HG03196 (cell line): ENCODE measurements at regions not wholly inside any gene's neighbourhood (a gene's known extent, or its start where the extent isn't known, plus 50 kb on each side); places are given as distances from the start of the nearest gene placed in this dataset.

Experiments
- ATAC-seq: cut with Tn5 transposase; IDR thresholded peaks from one replicate; pipeline ENCODE4 v1.9.1; 2021; ENCODE audit not compliant: unreplicated experiment

DNA sequence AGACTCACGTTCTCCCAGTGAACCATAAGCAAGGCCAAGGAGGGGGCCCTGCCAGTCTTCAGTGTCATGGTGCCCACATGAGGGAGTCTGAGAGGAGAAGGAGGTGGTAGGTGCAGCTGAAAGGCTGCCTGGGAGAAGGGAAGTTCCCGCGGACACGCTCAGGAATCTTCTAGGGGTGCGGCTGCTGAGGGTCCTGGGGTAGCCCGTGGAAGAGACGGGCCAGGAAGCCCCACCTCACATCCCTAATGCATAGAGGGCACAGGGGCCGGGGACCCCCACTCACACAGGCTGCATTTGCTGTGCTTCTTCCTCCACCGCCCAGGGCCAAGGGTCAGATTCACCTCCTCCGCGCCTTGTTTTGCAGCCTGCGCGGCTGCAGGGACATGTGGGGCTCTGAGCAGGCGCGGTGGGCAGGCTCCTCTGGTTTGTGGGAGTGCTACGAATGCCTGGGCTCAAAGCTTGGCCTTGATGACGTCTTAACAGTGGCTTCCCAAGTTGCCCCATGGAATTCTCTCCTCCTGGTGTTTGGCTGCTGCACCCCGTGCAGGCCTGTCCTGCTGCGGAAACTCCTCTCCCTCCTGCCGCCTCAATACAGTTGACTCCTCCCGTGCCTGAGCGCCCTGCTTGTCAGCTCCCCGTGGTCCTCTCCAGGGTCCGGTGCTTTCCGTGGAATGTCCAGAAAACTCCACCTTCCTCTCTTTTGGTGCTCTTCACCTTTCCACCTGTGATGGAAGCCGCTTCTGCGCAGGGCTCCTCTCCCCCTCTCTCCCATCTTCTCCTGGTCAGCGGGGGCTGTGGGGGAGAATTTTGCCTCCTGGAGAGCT lies 95.7 kb downstream of the VAPA start:
- no peak for ATAC-seq

DNA sequence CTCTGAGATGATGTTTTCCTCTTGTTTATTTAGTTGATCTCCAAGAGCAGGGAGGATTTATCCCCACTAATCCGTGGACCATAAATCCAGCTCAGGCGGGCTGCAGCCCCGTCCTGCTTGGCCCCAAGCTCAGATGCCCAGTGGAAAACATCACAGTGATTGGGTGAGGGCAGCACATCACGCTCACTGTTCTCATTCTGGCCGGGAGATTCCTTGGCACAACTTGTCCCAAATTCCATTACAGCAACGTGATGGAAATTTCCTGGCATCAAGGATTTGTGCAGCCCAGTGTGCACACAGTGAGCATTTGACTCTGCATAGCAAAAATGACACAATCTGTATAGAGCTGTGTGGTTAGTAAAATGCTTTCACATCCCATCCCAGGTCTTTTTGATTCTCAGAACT lies 96.8 kb downstream of the VAPA start:
- ATAC-seq = no peak

DNA sequence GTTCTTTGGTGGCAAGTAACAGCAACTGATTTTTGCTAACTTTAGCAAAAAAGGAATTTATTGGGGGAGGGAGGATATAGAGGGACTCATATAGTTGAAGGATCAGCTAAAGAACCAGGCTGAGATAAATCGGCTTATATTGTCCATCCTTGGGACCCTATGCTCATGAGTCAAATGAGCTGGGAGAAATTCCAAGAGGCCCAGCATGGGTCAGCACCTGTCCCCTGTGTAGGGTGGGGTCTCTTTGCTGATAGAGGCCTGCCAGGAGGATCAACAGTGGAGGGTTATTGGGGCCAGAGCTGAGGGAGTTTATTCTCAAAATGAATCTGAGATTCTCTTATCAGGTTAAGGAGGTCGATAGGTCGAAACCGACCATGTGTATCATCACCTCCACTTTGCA lies 97.2 kb downstream of the VAPA start:
- no peak for ATAC-seq

DNA sequence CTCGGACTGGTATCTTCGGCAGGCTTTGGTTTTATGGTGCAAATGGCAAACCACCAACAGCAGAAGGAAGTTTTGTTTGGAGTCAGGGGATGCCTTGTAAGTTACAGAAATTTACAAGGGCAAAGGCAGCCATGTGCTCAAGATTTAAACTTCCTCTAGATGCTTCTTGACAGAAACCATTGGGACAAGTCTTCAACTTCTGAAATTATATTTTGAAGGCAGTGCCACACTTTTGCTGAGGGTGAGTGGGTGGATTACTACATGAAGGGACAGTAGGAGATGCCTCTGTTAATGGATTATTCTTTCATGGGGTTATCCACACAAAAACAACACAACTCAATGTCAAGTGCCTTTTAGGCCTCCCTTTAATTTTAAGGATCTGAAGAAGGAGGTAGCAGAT lies 97.9 kb downstream of the VAPA start:
- ATAC-seq = no peak

DNA sequence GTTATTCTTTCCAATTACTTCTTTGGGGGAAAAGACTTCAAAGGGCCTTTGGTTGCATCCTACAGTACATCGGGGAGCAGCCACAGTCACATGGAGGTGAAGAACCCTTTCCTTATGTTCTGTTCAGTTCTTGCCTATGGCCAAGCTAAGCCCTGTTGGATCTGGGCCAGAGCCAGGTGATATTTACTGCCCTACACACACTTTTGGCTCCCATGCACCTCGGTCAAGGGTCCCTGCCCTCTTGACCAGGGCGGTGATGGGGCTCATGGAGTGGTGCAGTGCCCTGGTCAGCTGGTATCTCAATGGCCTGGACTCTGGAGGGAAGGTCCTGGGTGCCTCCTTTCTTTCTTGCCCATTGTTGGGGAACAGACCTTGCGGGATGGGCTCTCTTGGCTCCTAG lies 98.7 kb downstream of the VAPA start:
- no peak for ATAC-seq

DNA sequence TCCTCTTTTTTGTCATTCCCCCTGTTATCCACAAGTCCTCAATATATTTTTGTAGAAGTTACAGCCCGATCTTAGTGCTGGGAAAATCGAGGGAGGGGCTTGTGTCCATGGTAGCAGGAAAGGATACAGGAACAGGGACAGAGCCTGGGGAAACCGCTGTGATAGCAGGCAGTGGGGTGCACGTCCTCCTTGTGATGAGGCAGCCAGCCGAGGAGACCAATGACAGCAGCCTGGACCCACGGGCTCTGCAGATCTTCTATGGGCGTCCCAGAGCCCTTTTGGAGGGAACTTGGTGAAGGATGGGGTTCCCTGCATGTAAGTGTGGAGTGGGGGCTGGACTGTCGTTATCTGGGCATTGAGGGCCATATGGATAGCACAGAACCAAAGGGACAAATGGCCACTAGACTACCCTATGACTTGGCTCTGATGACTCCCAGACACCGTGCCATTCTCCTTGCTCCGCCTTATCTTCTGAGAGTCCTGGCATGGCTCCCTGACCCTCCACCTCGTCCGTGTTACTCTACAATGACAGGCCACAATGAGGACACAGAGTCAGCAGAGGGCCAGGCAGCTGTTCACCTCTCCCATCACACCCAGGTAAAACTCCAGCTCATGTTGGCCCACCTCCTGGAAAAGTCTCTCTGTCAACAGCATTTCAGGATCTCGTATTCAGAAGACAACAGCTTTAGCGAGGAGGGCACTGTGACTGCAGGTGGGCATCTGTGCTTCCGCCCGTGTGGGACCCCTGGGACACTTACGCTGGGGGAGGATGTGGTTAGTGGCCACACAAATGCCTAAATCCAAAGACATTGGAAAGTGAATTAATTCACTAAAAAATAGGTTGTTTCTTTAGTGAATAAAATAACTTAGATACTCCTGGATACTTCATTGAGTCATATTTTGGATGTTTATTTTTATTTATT lies 100.1 kb downstream of the VAPA start:
- no peak for ATAC-seq

DNA sequence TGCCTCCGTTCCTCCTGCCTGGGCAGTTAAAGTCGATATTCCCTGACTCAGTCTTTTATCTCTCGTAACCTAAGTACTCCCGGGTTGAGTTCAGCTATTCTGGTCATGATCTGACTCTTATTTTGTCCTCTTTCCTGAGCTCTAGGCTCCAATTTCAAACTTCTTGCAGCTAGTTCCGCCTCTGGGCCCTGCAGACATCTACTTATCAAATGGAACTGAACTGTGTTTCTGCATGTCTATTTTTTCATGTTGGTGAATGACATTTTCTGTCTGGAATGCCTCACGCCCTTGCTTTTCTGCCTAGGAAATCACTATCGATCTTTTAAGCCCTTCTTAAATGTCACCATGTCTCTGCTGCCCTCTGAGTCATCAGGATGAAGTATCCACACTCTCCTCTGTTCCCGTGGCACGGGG lies 101.5 kb downstream of the VAPA start:
- no peak for ATAC-seq

DNA sequence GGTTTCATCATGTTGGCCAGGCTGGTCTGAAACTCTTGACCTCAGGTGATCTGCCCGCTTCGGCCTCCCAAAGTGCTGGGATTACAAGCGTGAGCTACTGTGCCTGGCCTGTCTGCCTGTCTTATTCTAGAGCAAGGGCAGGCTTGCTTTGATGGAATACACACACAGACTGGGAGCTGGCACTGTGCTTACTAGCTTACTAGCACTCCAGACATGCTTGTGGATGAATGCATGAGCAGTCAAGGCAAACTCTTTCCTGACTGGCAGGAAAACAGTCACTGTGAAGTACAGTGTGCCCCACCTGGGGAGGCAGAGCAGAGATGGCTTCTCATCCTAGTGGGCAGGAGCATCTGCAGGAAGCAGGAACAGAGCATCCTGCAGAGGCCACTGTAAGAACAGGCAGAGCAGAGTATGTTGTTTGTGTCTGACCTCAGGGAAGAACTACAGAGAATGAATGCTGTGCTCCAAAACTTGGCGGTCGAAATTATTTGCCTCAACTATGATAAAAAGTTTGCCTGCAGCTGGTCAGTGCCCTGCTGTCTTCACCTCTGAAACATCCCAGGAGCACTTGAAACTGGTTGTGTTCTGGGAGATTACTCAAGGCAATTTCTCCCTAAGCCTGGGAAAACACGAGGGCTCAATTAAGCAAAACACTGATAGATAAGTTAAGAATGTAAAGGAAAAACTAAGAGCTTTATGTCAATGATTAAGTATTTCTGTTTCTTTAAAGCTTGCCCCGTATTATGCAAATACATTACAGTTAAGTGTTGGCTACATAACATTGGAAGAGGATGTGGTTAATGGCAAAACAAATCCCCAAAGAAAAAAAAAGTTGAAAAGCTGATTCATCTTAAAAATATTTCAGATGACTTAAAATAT lies 102.4 kb downstream of the VAPA start:
- no peak for ATAC-seq

DNA sequence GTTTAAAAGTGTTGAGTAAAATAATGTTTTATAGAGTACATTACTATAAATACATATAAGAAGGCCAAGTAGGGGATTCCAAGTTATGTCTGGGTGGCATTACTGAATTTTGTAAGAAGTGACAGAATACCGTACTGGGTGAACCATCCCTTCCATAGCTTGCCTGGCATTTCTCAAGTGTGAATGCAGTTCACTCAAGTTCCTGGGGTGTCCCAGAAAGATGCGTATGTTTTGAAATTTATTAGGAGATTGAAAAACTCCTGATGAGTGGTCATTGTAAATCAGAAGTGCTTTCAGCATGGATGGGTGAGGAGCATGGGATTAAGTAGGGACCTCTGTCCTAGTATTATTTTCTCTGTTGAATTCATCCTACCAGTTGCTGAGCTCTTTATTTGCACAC lies 103.2 kb downstream of the VAPA start:
- ATAC-seq = no peak

DNA sequence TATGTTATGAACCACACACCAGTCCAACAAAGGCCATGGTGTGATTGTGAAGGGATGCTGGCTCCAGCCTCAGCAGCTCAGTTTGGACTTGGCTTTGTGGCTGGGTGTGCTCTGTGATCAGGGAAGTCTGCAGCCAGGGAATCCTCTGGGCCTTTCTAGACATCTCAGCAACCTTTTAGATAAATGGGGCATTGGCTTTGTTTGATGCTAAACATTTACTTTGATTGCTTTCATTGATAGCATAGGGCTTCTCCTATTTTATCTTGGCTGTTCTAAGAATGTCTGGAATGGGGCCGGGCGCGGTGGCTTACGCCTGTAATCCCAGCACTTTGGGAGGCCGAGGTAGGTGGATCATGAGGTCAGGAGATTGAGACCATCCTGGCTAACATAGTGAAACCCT lies 104.5 kb downstream of the VAPA start:
- no peak for ATAC-seq

DNA sequence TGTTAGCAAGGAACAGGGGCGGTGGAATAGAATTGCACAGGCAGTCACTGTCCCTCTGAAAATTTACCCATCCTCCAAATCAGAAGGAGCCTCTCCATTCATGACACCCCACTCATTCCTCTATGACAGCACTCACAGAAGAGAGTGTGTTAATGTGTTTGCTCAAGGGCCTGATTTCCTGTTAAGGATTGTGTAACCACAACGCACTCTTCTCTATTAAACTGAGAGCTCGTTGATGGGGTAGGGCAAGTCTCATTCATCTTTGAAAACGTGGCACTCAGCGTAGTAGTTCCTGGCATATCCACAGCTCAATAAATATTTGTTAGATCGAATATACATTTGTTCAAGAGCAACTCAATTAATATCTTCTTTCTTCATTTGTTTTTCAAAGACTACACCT lies 106.4 kb downstream of the VAPA start:
- no peak for ATAC-seq

DNA sequence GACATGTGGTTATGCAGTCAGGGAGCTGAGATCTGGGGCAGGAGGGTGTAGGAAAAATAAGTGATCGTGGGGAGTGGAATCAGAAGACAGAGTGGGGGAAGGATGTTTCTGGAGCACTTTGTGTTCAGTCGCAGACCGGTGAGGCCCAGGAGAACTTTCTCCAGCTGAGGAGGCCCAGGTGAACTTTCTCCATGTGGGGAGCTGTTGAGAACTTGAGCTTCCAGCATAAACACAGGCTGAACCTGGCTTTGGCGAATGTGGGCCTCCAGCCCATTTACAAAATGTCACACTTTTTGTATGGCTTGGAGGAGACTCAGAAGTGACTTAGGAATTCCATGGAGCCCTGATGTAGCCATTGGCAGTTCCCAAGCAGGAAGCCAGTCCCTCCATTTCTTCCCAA lies 108.5 kb downstream of the VAPA start:
- ATAC-seq = no peak

DNA sequence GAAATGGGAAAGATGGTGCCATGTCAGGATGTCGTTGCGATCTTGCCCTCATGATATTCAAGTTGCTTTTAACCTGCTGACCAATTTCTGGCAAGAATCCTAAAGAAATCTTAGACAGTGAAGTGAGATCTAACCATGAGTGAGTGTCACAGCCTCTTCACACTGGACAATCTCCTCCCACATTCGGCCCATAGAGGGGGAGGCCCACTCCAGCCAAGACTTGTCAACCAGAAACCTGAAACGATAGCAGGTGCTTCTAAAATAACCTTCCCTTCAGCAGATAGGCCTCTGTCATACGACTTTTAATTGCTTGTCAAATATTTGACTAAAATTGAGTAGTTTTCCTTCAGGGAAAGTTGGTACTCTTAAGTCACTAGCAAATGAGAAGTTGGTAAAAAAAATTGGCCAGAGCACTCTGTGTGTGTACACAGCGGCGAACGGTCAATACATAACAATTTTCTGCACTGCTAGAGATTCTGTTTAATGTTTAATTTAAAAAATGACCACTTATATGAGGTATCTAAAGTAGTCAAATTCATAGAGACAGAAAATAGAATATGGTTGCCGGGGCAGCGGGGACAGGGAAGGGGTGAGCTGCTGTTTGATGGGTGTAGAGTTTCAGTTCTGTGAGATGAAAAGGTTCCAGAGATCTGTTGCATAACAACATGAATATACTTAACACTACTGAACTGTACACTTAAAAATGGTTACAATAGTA lies 110.2 kb downstream of the VAPA start:
- ATAC-seq = no peak

DNA sequence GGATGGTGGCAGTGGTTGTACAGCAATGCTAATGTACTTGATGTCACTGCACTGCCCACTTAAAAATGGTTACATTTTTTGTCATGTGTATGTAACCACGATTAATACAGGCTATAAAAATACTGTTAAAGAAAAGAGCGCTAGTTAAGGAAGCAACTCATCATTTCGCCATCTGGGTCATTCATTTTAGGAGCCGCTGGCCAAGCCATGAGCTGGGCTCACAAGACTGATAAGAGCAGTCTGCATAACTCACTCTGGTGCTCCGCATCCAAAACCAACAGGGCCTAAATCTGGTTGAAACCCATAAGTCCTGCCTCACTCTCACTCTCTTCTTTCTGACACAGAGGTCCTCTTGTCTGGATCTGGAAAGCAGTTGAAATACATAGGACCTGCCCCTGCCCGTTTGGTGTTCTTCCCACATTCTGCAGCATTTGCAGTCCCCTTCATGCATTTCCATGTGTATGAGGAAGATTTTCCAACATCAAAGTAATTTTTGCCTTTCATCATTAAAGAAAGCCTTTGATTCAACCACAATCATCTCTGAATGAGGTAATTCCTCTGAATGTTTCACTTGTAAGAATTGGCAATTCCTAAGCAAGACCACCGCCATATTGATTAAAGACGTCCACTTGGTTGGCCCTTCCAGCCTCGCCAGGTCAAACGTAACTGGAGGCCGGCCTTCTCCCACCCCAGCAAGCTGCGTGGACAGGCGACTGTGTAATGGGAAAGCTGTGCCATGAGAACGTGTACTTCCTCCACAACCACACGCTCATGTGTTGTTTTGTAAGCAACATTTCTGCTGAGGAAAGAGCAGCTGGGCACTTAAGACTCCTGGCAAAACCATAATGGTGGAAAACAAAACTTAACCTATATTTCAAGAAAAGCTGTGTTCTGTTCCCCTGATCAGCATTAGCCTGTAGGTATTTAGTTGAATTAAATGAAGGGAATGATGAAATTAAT lies 112.2 kb downstream of the VAPA start:
- ATAC-seq = no peak

DNA sequence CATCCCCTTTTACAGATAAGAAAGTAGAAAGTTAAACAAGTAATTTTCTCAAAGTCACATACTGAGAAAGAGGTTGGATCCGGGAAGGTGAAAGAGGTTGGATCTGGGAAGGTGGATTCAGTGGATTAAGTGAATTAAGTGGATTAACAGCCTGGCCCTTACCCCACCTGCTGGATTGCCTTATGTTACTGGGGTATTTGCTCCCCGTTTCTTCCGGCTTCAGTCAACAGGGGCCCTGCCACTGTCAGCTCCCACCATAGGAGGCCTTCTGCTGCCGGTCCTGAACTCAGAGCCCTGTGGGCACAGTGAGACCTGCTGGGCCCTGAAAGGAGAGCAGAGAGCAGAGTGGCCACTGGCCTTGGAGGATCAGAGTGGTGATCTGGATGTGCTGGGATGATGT lies 113.2 kb downstream of the VAPA start:
- no peak for ATAC-seq

DNA sequence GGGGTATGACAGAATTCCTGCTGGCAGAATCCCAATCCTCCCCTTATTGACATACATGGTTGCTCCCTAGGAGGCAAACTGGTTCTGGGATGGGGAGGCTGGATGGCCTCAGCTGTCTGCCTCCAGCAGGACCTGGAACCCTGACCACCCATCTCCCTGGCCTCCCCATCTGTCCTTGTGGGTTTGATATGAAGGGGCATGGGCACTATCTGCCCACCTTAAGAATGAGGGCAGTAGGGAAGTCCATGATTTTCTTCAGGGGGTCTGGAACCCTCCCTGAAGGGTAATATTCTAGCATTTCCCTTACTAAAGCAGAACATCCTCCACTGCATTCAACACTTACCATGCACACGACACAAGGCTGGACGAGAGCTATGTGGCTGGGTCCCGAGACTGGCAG lies 113.6 kb downstream of the VAPA start:
- no peak for ATAC-seq

DNA sequence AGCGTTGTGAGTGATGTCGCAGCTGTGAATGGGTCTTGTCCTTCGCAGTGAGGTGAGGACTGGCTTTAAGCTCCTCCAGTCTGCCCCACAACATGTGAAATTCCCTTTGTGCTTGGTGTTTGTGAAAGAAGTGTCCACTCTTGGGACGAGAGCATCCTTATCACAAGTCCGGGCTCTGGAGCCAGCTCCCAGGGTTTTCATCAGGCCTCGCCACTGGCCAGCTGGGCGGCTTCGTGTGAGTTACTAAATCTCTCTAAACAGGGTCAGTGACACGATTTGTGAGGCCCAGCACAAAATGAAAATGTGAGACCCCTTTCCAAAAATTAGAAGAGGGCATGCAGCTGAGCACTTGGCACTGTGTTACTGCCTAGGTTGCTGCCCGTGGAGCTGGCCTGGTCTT lies 115.9 kb downstream of the VAPA start:
- no peak for ATAC-seq

DNA sequence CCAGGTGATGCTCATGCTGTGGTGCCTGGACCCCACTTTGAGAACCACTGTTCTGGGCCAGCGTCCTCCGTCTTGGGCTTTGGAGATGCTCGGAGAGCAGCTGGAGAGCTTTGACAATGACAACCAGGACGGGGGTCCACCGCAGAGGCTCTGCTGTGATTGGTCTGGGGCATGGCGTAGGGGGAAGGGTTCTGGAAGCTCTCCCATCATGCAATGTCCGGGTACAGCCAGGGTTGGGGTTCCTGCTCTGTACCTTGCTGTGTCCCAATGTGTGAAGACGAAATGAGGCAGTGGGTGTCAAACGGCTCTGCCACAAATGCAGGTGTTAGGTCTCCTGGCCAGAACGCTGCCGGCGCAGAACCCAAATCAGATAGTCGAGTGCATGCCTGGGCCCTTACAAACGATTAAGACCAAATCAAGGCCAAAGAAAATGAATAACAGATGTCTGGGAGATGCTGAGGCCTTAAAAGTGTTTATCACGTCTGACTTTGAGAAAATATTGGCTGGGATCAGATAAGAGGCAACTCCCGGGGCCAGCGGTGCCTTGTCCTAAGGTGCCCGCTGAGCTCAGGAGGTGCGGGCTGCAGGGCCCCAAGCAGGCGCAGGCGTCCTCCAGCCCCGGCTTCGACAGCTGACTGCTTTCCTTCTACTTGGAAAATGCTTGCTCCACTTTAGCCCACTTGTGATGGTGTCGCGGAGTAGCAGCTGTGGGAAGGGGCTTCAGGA lies 117.2 kb downstream of the VAPA start:
- no peak for ATAC-seq
